Prostate gland (tissue), 2 donors: ENCODE measurements at regions not wholly inside any gene's neighbourhood (a gene's known extent, or its start where the extent isn't known, plus 50 kb on each side); places are given as distances from the start of the nearest gene placed in this dataset.

Experiments used
- DNase-seq: peaks from one replicate; pipeline ENCODE4 v3.0.0-alpha.2; 2019; ENCODE audit warnings: low spot score
- H3K27ac ChIP-seq, 2 donors: fragments of 200-600 bp; sonication (generic); 2 replicates each; pipeline ENCODE4 v1.5.1; 2017 to 2019
- H3K27me3 ChIP-seq: fragments of 200-600 bp; sonication (generic); replicated peaks from 2 replicates; pipeline ENCODE4 v1.5.1; 2019; ENCODE audit not compliant: insufficient read depth
- H3K36me3 ChIP-seq, 2 donors: fragments of 200-600 bp; sonication (generic); 1 replicate in 1 of 2; 2 replicates in 1 of 2; pipeline versions ENCODE4 v1.5.1 to v1.8.1; 2017 to 2019
- H3K4me1 ChIP-seq: fragments of 200-600 bp; sonication (generic); replicated peaks from 2 replicates; pipeline ENCODE4 v1.5.1; 2019
- H3K4me3 ChIP-seq, 2 donors: fragments of 200-600 bp; sonication (generic); 2 replicates each; pipeline ENCODE4 v1.5.1; 2017 to 2019
- H3K9me3 ChIP-seq: fragments of 200-600 bp; sonication (generic); 2 replicates; pipeline ENCODE4 v1.5.1; 2017
- CTCF ChIP-seq, 4 experiments: fragments of 200-600 bp in 2 of 4; fragments of 450-650 bp in 2 of 4; sonication (generic) in 2 of 4; IDR thresholded peaks; 1 replicate in 3 of 4; 2 replicates in 1 of 4; pipeline ENCODE4 v1.5.1; 2016 to 2019; ENCODE audit warnings: antibody characterized with exemption in 4 of 4, mild to moderate bottlenecking in 2 of 4, moderate library complexity in 2 of 4
- POLR2A ChIP-seq: fragments of 450-650 bp; IDR thresholded peaks from one replicate; pipeline ENCODE4 v1.6.1; 2016; ENCODE audit warnings: antibody characterized with exemption, mild to moderate bottlenecking
- POLR2AphosphoS5 ChIP-seq: sonication (generic); formaldehyde crosslinking; IDR thresholded peaks from one replicate; pipeline ENCODE4 v1.6.1; 2017; ENCODE audit warnings: antibody characterized with exemption
- WGBS: methylation state at CpG from one replicate; pipeline ENCODE4 v1.1.5; 2018; 5-methylcytosine and 5-hydroxymethylcytosine counted together
- intact Hi-C: fragments of 100-400 bp; cut with DNase I; formaldehyde crosslinking; loops from one replicate; pipeline ENCODE4 v1.14.2; 2022

GRCh38 chr22:47858773-47859306 lies 1096.4 kb downstream of the TBC1D22A start:
- no peak for TF ChIP-seq CTCF (IDR thresholded peaks at IDR 0.05)
- no peak for TF ChIP-seq POLR2A
- TF ChIP-seq POLR2AphosphoS5 = no peak
- Histone ChIP-seq H3K4me1 (no peaks in the 10 kb centered on the region), H3K9me3 (no peaks in the 10 kb centered on the region), H3K27me3 (no peaks in the 10 kb centered on the region), H3K36me3 (no peaks in the 10 kb centered on the region), H3K27ac (no peak overlapping the region), H3K4me3 (no peak overlapping the region)
- intact Hi-C loops = no loop called here
- DNase-seq = no peak

DNA sequence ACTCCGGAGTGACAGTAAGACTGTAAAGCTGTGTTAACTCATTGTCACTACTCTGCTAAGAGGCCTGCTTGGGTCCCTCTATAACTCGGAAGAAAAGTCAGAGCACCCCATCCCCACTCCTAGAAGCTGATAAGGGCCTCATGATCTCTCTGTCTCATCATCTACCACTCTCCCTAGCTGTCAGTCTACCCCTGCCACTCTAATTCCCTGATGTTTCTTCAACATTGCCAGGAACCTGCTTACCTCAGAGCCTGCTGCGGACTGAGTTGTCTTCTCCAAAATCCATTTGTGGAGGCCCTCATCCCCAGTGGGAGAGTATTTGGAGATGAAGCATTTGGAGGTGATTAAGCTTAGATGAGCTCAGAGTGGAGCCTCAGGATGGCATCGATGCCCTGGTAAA lies 1092.2 kb downstream of the TBC1D22A start:
- H3K4me3 ChIP-seq = no peak overlapping the region
- H3K36me3 ChIP-seq = no peaks in the 10 kb centered on the region
- WGBS = 80% methylated on average over 4 of the region's 4 CpGs
- no peak for TF ChIP-seq POLR2AphosphoS5
- no peak for TF ChIP-seq POLR2A
- TF ChIP-seq CTCF (IDR thresholded peaks at IDR 0.05) = no peak
- H3K27me3 ChIP-seq = no peaks in the 10 kb centered on the region
- no peaks in the 10 kb centered on the region for H3K9me3 ChIP-seq
- H3K27ac ChIP-seq = no peak overlapping the region
- intact Hi-C loops = no loop called here
- no peaks in the 10 kb centered on the region for H3K4me1 ChIP-seq
- DNase-seq = no peak

GRCh38 chr22:47854251-47854650 lies 1091.8 kb downstream of the TBC1D22A start:
- 90% methylated on average over 5 of the region's 5 CpGs for WGBS
- intact Hi-C loops = no loop called here
- TF ChIP-seq POLR2A = no peak
- no peak for TF ChIP-seq POLR2AphosphoS5
- no peak for TF ChIP-seq CTCF (IDR thresholded peaks at IDR 0.05)
- no peak for DNase-seq
- H3K27ac ChIP-seq = no peak overlapping the region
- no peaks in the 10 kb centered on the region for H3K27me3 ChIP-seq
- no peaks in the 10 kb centered on the region for H3K36me3 ChIP-seq
- no peaks in the 10 kb centered on the region for H3K4me1 ChIP-seq
- H3K4me3 ChIP-seq = no peak overlapping the region
- H3K9me3 ChIP-seq = no peaks in the 10 kb centered on the region

- H3K4me1 ChIP-seq = no peaks in the 10 kb centered on the region
- 89% methylated on average over 3 of the region's 3 CpGs for WGBS
- H3K36me3 ChIP-seq = no peaks in the 10 kb centered on the region
- no peak for TF ChIP-seq CTCF (IDR thresholded peaks at IDR 0.05)
- TF ChIP-seq POLR2AphosphoS5 = no peak
- no peak for TF ChIP-seq POLR2A
- no peak overlapping the region for H3K4me3 ChIP-seq
- no peak for DNase-seq
- H3K9me3 ChIP-seq = no peaks in the 10 kb centered on the region
- H3K27me3 ChIP-seq = peaks cover 2% of the 10 kb centered on the region
- intact Hi-C loops = no loop called here
- H3K27ac ChIP-seq = no peak overlapping the region
These were observed 1091.3 kb downstream of the TBC1D22A start for GRCh38 chr22:47853750-47854149.

- Histone ChIP-seq H3K4me1 (no peaks in the 10 kb centered on the region), H3K36me3 (no peaks in the 10 kb centered on the region), H3K4me3 (no peak overlapping the region), H3K9me3 (no peaks in the 10 kb centered on the region), H3K27me3 (peaks cover 2% of the 10 kb centered on the region), H3K27ac (no peak overlapping the region)
- intact Hi-C loops = no loop called here
- DNase-seq = no peak
- 19% methylated on average over 3 of the region's 3 CpGs for WGBS
- no peak for TF ChIP-seq POLR2AphosphoS5
- no peak for TF ChIP-seq POLR2A
- no peak for TF ChIP-seq CTCF (IDR thresholded peaks at IDR 0.05)
These were observed 1089.1 kb downstream of the TBC1D22A start for GRCh38 chr22:47851586-47851985.
